H9 (cell line): ENCODE measurements at regions not wholly inside any gene's neighbourhood (a gene's known extent, or its start where the extent isn't known, plus 50 kb on each side); places are given as distances from the start of the nearest gene placed in this dataset.

ENCODE experiments used
- DNase-seq: peaks from one replicate; pipeline ENCODE4 v3.0.0-alpha.2; 2017
- H2AFZ ChIP-seq: one replicate; pipeline ENCODE4 v1.6.1; 2013; ENCODE audit warnings: mild to moderate bottlenecking, low read length, control low read depth, moderate library complexity
- H2AK5ac ChIP-seq: 2 replicates; pipeline ENCODE4 v1.6.1; 2013; ENCODE audit warnings: low read length, control low read depth, mixed read lengths; ENCODE audit not compliant: insufficient read length
- H2BK120ac ChIP-seq: one replicate; pipeline ENCODE4 v1.6.1; 2013; ENCODE audit warnings: low read depth, mild to moderate bottlenecking, low read length, control low read depth, inconsistent platforms; ENCODE audit not compliant: poor library complexity, severe bottlenecking
- H2BK12ac ChIP-seq: 2 replicates; pipeline ENCODE4 v1.6.1; 2013; ENCODE audit warnings: low read length, control low read depth, mixed read lengths, low read depth; ENCODE audit not compliant: insufficient read length
- H2BK15ac ChIP-seq: 2 replicates; pipeline ENCODE4 v1.6.1; 2013; ENCODE audit warnings: low read depth, low read length, control low read depth
- H2BK20ac ChIP-seq: one replicate; pipeline ENCODE4 v1.6.1; 2013; ENCODE audit warnings: low read depth, mild to moderate bottlenecking, low read length, control low read depth, inconsistent platforms; ENCODE audit not compliant: poor library complexity, severe bottlenecking
- H2BK5ac ChIP-seq: 2 replicates; pipeline ENCODE4 v1.6.1; 2013; ENCODE audit warnings: low read length, control low read depth, mixed read lengths; ENCODE audit not compliant: insufficient read length
- H3K14ac ChIP-seq: 2 replicates; pipeline ENCODE4 v1.6.1; 2013; ENCODE audit warnings: low read length, control low read depth; ENCODE audit not compliant: insufficient read depth
- H3K18ac ChIP-seq: 2 replicates; pipeline ENCODE4 v1.6.1; 2013; ENCODE audit warnings: low read depth, mild to moderate bottlenecking, mixed read lengths, low read length, control low read depth; ENCODE audit not compliant: insufficient read length
- H3K23ac ChIP-seq: 2 replicates; pipeline ENCODE4 v1.6.1; 2013; ENCODE audit warnings: low read length, control low read depth, mixed read lengths, low read depth; ENCODE audit not compliant: insufficient read length
- H3K23me2 ChIP-seq: 2 replicates; pipeline ENCODE4 v1.6.1; 2013; ENCODE audit warnings: low read depth, mild to moderate bottlenecking, mixed read lengths, low read length, control low read depth; ENCODE audit not compliant: insufficient read length, poor library complexity, severe bottlenecking
- H3K27ac ChIP-seq: 2 replicates; pipeline ENCODE4 v1.5.1; 2013; ENCODE audit warnings: low read length, control low read depth, mixed read lengths, low read depth; ENCODE audit not compliant: insufficient read length
- H3K27me3 ChIP-seq: 2 replicates; pipeline ENCODE4 v1.6.1; 2013; ENCODE audit warnings: low read length, control low read depth, inconsistent platforms; ENCODE audit not compliant: insufficient read depth
- H3K4ac ChIP-seq: 2 replicates; pipeline ENCODE4 v1.6.1; 2013; ENCODE audit warnings: low read depth, mild to moderate bottlenecking, control low read depth, inconsistent platforms, low read length, moderate library complexity
- H3K4me1 ChIP-seq: 2 replicates; pipeline ENCODE4 v1.6.1; 2013; ENCODE audit warnings: low read length, control low read depth, inconsistent platforms; ENCODE audit not compliant: insufficient read depth
- H3K4me2 ChIP-seq: 2 replicates; pipeline ENCODE4 v1.6.1; 2013; ENCODE audit warnings: low read length, control low read depth, mixed read lengths; ENCODE audit not compliant: insufficient read length, insufficient read depth
- H3K56ac ChIP-seq: 2 replicates; pipeline ENCODE4 v1.6.1; 2013; ENCODE audit warnings: low read depth, mild to moderate bottlenecking, mixed read lengths, low read length, control low read depth; ENCODE audit not compliant: insufficient read length
- H3K79me1 ChIP-seq: 2 replicates; pipeline ENCODE4 v1.6.1; 2013; ENCODE audit warnings: low read depth, mild to moderate bottlenecking, moderate library complexity, low read length, control low read depth, inconsistent platforms; ENCODE audit not compliant: insufficient read depth, poor library complexity, severe bottlenecking
- H3K79me2 ChIP-seq: 2 replicates; pipeline ENCODE4 v1.6.1; 2013; ENCODE audit warnings: low read length, control low read depth, inconsistent platforms; ENCODE audit not compliant: insufficient read depth
- H3K9ac ChIP-seq: 2 replicates; pipeline ENCODE4 v1.6.1; 2013; ENCODE audit warnings: low read length, control low read depth, mixed read lengths; ENCODE audit not compliant: insufficient read length; ENCODE audit errors: extremely low read depth
- H3K9me3 ChIP-seq: one replicate; pipeline ENCODE4 v1.6.1; 2013; ENCODE audit warnings: low read depth, low read length, inconsistent platforms; ENCODE audit not compliant: control insufficient read depth
- H3T11ph ChIP-seq: one replicate; pipeline ENCODE4 v1.6.1; 2013; ENCODE audit warnings: mild to moderate bottlenecking, low read length, control low read depth, inconsistent platforms
- H4K20me1 ChIP-seq: one replicate; pipeline ENCODE4 v1.6.1; 2013; ENCODE audit not compliant: control insufficient read depth, insufficient read length, insufficient read depth
- H4K5ac ChIP-seq: 2 replicates; pipeline ENCODE4 v1.6.1; 2013; ENCODE audit warnings: low read depth, mild to moderate bottlenecking, mixed read lengths, low read length, control low read depth; ENCODE audit not compliant: insufficient read length
- H4K8ac ChIP-seq: replicated peaks from 2 replicates; pipeline ENCODE4 v1.6.1; 2013; ENCODE audit warnings: low read length, control low read depth, mixed read lengths, low read depth; ENCODE audit not compliant: insufficient read length
- H4K91ac ChIP-seq: 2 replicates; pipeline ENCODE4 v1.6.1; 2013; ENCODE audit warnings: low read depth, mild to moderate bottlenecking, moderate library complexity, mixed read lengths, low read length, control low read depth; ENCODE audit not compliant: insufficient read length
- H3K27ac Mint-ChIP-seq, 3 experiments: 2 replicates in 2 of 3; 3 replicates in 1 of 3; pipeline ENCODE4 v1.8.0; 2020 to 2021; ENCODE audit warnings: mixed read lengths in 3 of 3, mild to moderate bottlenecking in 1 of 3, moderate library complexity in 1 of 3
- H3K27me3 Mint-ChIP-seq: 2 replicates; pipeline ENCODE4 v1.8.0; 2021; ENCODE audit warnings: low read depth, mild to moderate bottlenecking, moderate library complexity, mixed read lengths
- H3K36me3 Mint-ChIP-seq, 3 experiments: 2 replicates in 2 of 3; 3 replicates in 1 of 3; pipeline ENCODE4 v1.8.0; 2020 to 2021; ENCODE audit warnings: low read depth in 3 of 3, mixed read lengths in 3 of 3; ENCODE audit not compliant: insufficient read depth in 1 of 3
- H3K4me1 Mint-ChIP-seq, 2 experiments: 2 replicates each; pipeline ENCODE4 v1.8.0; 2020; ENCODE audit warnings: mixed read lengths in 2 of 2
- H3K4me3 Mint-ChIP-seq, 2 experiments: 2 replicates in 1 of 2; 3 replicates in 1 of 2; pipeline ENCODE4 v1.8.0; 2020 to 2021; ENCODE audit warnings: mild to moderate bottlenecking in 2 of 2, mixed read lengths in 2 of 2, moderate library complexity in 1 of 2
- H3K9me3 Mint-ChIP-seq, 2 experiments: 2 replicates in 1 of 2; 3 replicates in 1 of 2; pipeline ENCODE4 v1.8.0; 2020; ENCODE audit warnings: mild to moderate bottlenecking in 2 of 2, mixed read lengths in 2 of 2, moderate library complexity in 1 of 2
- WGBS: extraction: QIAGEN DNeasy Blood & Tissue Kit; methylation state at CpG from one replicate; pipeline ENCODE4 v1.1.7; 2013; ENCODE audit warnings: missing lambda C conversion rate, low lambda C conversion rate, mixed read lengths; ENCODE audit not compliant: insufficient read length; ENCODE audit errors: extremely low coverage; 5-methylcytosine and 5-hydroxymethylcytosine counted together
- TF ChIP-seq, protein P1 (sequence below): fragments of 200-600 bp; sonication (generic); conservative IDR thresholded peaks from 3 replicates; pipeline ENCODE4 v1.8.0; 2021; ENCODE audit warnings: antibody characterized with exemption, mild to moderate bottlenecking

DNA sequence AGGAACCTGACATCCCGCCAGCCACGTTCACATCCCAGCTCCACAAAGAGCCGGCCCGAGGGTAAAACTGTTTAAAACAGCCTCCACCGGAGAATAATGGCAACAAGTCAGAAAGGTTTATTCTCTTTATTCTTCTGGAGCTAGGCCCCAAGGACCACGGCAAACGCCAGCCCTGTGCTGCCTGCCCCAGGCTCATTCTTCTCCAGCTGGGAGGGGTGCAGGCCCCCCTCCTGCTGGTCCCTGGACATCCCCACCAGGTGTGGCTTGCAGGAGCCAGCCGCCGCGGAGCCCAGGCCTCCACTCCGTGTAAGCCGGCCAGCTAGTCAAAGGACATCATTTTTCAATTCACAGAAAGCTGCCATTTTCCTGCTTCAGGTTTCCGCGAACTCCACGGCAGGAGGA is 65.8 kb upstream of the SALL3 start:
- no peak overlapping the region for H4K91ac ChIP-seq
- no peak overlapping the region for H2AFZ ChIP-seq
- TF ChIP-seq, protein P1, sequence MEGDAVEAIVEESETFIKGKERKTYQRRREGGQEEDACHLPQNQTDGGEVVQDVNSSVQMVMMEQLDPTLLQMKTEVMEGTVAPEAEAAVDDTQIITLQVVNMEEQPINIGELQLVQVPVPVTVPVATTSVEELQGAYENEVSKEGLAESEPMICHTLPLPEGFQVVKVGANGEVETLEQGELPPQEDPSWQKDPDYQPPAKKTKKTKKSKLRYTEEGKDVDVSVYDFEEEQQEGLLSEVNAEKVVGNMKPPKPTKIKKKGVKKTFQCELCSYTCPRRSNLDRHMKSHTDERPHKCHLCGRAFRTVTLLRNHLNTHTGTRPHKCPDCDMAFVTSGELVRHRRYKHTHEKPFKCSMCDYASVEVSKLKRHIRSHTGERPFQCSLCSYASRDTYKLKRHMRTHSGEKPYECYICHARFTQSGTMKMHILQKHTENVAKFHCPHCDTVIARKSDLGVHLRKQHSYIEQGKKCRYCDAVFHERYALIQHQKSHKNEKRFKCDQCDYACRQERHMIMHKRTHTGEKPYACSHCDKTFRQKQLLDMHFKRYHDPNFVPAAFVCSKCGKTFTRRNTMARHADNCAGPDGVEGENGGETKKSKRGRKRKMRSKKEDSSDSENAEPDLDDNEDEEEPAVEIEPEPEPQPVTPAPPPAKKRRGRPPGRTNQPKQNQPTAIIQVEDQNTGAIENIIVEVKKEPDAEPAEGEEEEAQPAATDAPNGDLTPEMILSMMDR = no peak
- no peak overlapping the region for H2AK5ac ChIP-seq
- no peak overlapping the region for H4K8ac ChIP-seq
- no peak overlapping the region for H2BK5ac ChIP-seq
- no peaks in the 10 kb centered on the region for H3K27me3 ChIP-seq
- H3T11ph ChIP-seq = no peak overlapping the region
- H3K4me1 Mint-ChIP-seq = peaks cover 0 to 2% of the 10 kb centered on the region in 2 experiments; a peak in 1 of 4 replicates
- no peak overlapping the region for H3K23ac ChIP-seq
- no CpG with 5 or more reads among the region's 15 CpGs for WGBS
- H3K36me3 Mint-ChIP-seq = no peaks in the 10 kb centered on the region; a peak in 1 of 7 replicates
- no peak overlapping the region for H3K4me2 ChIP-seq
- H3K56ac ChIP-seq = no peak overlapping the region
- no peaks in the 10 kb centered on the region for H4K20me1 ChIP-seq
- H3K9ac ChIP-seq = no peak overlapping the region
- peaks cover 5% of the 10 kb centered on the region for H3K27me3 Mint-ChIP-seq
- no peaks in the 10 kb centered on the region for H3K79me1 ChIP-seq
- DNase-seq = no peak
- H3K79me2 ChIP-seq = no peaks in the 10 kb centered on the region; the same call in 1 of the 2 replicates
- H3K23me2 ChIP-seq = no peaks in the 10 kb centered on the region
- H3K9me3 ChIP-seq = no peaks in the 10 kb centered on the region
- no peak overlapping the region for H3K18ac ChIP-seq
- H3K27ac ChIP-seq = no peak overlapping the region
- H2BK20ac ChIP-seq = no peak overlapping the region
- H3K4me3 Mint-ChIP-seq = no peak overlapping the region
- H2BK15ac ChIP-seq = no peak overlapping the region
- no peak overlapping the region for H4K5ac ChIP-seq
- H3K4ac ChIP-seq = no peak overlapping the region
- H2BK120ac ChIP-seq = no peak overlapping the region
- no peaks in the 10 kb centered on the region for H3K4me1 ChIP-seq
- H2BK12ac ChIP-seq = no peak overlapping the region
- H3K14ac ChIP-seq = no peak overlapping the region; the same call in 1 of the 2 replicates
- H3K27ac Mint-ChIP-seq = no peak overlapping the region
- H3K9me3 Mint-ChIP-seq = peaks cover 0 to 6% of the 10 kb centered on the region in 2 experiments; a peak in 4 of 5 replicates
